GM18520 (cell line): ENCODE measurements at regions not wholly inside any gene's neighbourhood (a gene's known extent, or its start where the extent isn't known, plus 50 kb on each side); places are given as distances from the start of the nearest gene placed in this dataset.

ENCODE experiments used
- ATAC-seq: cut with Tn5 transposase; IDR thresholded peaks from one replicate; pipeline ENCODE4 v1.9.1; 2021; ENCODE audit not compliant: unreplicated experiment

DNA sequence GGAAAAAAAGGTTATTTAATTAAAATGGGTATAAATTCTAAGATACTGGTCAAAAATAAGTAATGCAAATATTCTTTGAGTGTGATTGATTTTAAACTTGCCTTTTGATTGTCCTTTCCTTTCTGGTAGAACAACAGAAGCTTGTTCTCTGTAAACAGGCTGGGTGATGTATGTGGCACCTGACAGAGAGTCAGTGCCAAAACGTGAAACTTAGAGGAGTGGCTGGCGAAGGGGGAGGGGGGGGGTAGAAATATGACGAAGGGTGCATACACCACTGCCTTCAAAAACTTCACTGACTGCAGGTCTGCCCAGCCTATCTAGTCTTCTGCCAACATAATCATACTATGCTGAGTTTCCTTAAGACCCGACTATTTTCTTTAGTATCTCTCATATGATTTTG is 629.8 kb upstream of the SEMA6A start:
- ATAC-seq, result no peak

GRCh38 chr5:117203584-117203983 is 629.0 kb upstream of the SEMA6A start:
- no peak for ATAC-seq

- ATAC-seq, result no peak
Observed at GRCh38 chr5:117201001-117201400, 626.4 kb upstream of the SEMA6A start.

GRCh38 chr5:117195076-117195475 is 620.5 kb upstream of the SEMA6A start:
- no peak for ATAC-seq

GRCh38 chr5:117191251-117191650 is 616.6 kb upstream of the SEMA6A start:
- no peak for ATAC-seq

- no peak for ATAC-seq
Observed at GRCh38 chr5:117189784-117190183, 615.2 kb upstream of the SEMA6A start.

DNA sequence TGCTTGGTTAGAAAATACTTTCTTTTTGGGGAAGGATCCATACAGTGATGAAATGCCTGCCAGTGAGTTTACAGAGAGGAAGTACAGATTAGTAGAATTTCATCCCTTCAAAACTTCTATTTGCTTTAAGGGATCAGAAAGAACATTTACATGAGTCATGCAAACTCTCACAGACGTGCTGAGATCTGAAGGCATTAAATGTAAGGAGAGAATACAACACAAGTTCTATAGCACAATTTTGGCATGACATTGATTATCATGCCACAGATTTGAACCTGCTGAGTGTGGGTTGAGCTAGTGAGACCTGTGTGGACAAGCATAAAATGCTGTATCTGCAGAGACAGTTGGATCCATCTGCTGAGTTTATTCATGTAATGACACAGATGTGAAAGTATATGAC is 613.6 kb upstream of the SEMA6A start:
- ATAC-seq, result no peak

- ATAC-seq, result no peak
Observed at GRCh38 chr5:117186751-117187150, 612.1 kb upstream of the SEMA6A start.

DNA sequence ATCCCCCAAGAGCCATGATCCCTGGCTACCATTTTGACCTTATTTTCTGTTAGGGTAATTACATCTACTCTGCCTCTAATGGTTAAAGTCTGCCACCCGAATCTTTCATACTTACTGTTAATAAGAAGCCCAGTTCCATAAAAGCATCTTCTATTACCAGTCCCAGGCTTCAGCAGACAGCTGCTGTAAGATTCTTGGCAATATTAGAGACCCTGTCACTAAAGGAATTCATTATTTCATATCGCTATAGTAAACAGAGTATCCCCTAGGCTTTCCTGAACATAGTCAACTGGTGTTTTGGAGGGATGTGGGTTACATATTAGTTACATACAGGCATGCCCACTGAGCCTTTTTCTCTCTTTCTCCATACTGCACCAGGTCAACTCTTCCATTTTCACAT is 608.7 kb upstream of the SEMA6A start:
- ATAC-seq, result no peak

DNA sequence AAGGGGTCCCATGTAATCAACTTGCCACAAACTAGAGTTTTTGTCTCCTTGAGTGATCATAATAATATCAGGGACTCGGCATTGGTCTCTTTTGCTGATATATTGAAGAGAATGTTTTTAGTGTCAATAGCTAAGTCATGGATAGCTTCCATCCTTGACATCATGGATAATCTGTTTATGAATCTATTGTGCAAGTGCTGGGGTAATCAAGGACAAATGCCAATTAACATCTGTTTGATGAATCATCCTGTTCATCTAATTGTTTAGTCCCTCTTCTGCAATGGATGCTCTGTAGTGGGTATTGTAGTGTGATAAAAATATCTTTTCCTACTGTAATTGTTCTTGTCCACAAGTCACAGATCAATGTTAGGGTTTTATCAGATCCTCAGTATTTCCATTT is 607.5 kb upstream of the SEMA6A start:
- ATAC-seq, result no peak

DNA sequence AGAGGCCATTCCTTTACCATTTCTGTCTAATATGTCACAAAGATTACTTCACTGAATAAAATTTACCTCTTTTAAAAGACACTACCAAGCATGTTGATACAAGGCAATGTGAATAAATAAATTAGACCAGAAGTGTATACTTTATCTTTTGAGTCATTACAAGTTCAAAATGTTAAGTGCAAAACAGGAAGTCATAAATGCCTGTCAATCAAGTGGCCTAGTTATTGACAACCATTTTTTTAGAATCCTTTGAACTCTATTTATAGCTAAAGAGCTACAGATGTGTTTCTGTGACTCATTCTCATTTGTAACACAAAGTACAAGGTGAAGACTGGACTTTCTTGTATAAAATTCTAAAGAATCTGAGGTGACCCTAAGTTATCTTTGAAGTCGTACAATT is 602.7 kb upstream of the SEMA6A start:
- peak; percentile 62 for ATAC-seq

DNA sequence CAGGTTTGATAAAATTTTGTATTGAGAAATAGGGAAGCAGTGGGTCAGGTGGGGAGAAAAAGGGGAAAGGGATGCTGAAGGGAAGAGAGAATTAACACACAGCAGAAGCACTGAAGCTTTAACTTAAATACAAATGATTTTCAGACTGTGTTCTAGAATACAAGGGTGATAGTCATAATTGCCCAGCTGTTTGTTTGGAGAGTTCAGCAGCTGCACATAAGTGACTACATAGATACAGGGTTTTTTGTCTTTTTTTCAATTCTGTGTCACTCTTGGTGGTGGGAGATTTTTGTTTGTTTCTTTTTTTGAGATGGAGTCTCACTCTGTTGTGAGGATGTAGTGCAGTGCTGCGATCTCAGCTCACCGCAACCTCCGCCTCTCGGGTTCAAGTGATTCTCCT is 590.4 kb upstream of the SEMA6A start:
- no peak for ATAC-seq

DNA sequence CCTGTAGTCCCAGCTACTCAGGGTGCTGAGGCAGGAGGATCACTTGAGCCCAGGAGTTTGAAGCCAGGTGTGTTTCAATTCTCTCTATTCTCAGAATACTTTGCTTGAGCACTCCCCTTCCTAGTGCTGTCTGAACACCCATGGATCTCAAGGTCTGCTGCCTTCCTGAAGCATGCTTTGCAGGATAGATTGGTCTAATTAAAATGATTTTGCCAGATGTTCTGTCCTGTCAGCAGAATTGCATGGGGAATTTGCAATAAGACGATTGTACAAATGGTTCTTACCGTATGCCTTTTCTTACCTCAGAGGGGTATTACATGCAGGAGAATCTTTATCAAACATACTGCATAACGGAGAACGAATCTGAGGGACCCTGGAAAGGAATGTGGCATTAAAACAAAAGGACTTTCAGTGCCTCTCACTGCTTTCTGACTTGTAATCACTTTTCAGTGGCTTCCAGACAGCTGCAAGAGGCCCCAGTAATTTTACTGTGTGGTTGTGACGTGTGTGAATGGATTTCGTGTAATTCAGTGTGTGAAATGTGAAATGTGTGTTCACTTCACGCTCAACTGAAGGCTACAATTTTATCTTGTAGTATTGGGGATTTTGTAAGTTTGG is 587.2 kb upstream of the SEMA6A start:
- ATAC-seq, result no peak

GRCh38 chr5:117160391-117160790 is 585.8 kb upstream of the SEMA6A start:
- ATAC-seq, result no peak

- ATAC-seq, result no peak
Observed at GRCh38 chr5:117149312-117149711, 574.7 kb upstream of the SEMA6A start.

DNA sequence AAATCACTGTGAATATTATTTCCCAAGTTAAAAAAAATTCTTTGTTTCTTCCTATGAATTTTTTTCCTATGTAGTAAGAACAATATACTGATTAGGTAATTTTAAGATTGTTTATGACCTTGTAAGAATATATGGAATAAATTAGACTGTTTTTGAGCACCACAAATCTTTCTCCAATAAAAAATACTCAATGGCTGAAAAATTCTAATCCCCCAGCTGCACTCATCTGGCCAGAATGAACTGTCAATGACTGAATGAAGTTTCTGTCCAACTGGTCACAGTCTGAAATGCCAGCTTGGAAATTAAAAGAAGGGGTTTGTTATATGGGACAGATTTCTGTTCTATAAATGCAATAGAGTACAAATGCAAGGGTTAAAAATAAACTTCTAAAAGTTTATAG is 569.5 kb upstream of the SEMA6A start:
- no peak for ATAC-seq

- no peak for ATAC-seq
Observed at GRCh38 chr5:117143406-117143805, 568.8 kb upstream of the SEMA6A start.

DNA sequence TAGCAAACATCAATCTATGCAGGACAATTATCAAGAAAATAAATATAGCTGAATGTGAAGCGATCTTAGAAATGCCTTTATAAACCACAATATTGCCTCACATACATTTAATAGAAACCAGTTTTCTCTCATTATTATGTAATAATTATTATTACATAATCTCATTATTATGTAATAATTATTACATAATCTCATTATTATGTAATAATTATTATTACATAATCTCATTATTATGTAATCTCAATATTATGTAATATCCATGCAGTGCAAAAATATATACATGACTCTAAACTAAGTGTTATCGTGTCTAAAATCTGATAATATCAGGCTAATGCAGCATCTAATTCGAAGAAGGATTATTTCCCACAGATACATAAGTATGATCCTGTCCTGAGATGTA is 563.9 kb upstream of the SEMA6A start:
- no peak for ATAC-seq

GRCh38 chr5:117135851-117136250 is 561.2 kb upstream of the SEMA6A start:
- no peak for ATAC-seq

GRCh38 chr5:117133198-117133597 is 558.6 kb upstream of the SEMA6A start:
- ATAC-seq, result no peak

GRCh38 chr5:117131876-117132275 is 557.3 kb upstream of the SEMA6A start:
- ATAC-seq, result no peak

DNA sequence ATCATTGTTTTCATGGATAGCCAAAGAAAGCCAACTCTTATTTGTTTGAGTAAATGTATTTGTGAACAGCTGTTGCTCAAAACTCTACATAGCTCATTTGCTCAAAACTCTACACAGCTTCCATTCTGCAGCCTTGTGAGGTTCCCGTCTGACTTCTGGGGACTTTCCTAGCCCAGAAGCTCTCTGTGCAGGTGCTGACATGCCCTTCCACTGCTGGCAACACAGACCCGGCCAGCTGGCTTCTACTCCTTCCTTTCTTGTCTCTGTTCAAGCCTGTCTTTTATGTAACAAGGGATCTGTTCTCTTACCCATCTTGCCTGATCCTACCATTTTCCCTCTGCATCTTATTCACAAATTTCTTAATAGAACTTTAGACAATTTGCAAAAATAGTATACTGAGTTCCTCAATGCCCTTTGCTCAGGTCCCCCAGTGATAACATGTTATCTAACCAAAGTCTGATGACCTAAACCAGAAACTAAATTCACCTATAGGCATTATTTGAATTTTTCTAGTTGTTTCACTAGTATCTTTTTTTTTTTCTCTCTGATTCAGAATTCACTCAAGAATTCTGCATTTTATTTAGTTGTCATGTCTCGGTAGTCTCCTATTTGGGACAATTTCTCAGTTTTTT is 556.5 kb upstream of the SEMA6A start:
- ATAC-seq, result peak; percentile 97

GRCh38 chr5:117118499-117118898 is 543.9 kb upstream of the SEMA6A start:
- ATAC-seq, result peak; percentile 96
